A673 (cell line): ENCODE measurements at regions not wholly inside any gene's neighbourhood (a gene's known extent, or its start where the extent isn't known, plus 50 kb on each side); places are given as distances from the start of the nearest gene placed in this dataset.
A peak's percentile ranks its signal among the peaks of the same experiment; 100 is the strongest.

ENCODE experiments used
- BruUV-seq: library from RNA; stranded (reverse); fragments of 400-500 nt; replicated peaks from 2 replicates; lab custom pipeline; 2021; lab: Mats Ljungman, UMichigan
- CTCF ChIA-PET: fragments of 300-600 bp; sonication (Branson Sonifier 250); formaldehyde crosslinking; loops from one replicate; lab custom pipeline; 2022; ENCODE audit warnings: antibody characterized with exemption; lab: Charles Lee
- POLR2A ChIA-PET: fragments of 300-600 bp; sonication (Branson Sonifier 250); formaldehyde crosslinking; loops from one replicate; lab custom pipeline; 2022; ENCODE audit warnings: antibody characterized with exemption; ENCODE audit not compliant: low non-redundant PET; lab: Charles Lee
- DNase-seq: peaks from one replicate; pipeline ENCODE4 v3.0.0-alpha.2; 2015; ENCODE audit warnings: low spot score
- H3K27ac ChIP-seq: fragments of 200-600 bp; sonication (generic); 2 replicates; pipeline ENCODE4 v1.5.1; 2016; ENCODE audit warnings: mixed run types, low read depth, mild to moderate bottlenecking, mixed read lengths, antibody characterized with exemption, low read length; ENCODE audit not compliant: poor library complexity, severe bottlenecking
- H3K27me3 ChIP-seq: fragments of 200-600 bp; sonication (generic); replicated peaks from 2 replicates; pipeline ENCODE4 v1.6.1; 2017; ENCODE audit warnings: mixed run types, low read depth, mild to moderate bottlenecking, mixed read lengths, antibody characterized with exemption, low read length; ENCODE audit not compliant: insufficient read depth, poor library complexity
- H3K36me3 ChIP-seq: fragments of 200-600 bp; sonication (generic); 2 replicates; pipeline ENCODE4 v1.6.1; 2016; ENCODE audit warnings: mixed run types, mild to moderate bottlenecking, mixed read lengths, antibody characterized with exemption, low read length; ENCODE audit not compliant: insufficient read depth, poor library complexity, severe bottlenecking
- H3K4me1 ChIP-seq: fragments of 200-600 bp; sonication (generic); 2 replicates; pipeline ENCODE4 v1.6.1; 2017; ENCODE audit warnings: mixed run types, mild to moderate bottlenecking, mixed read lengths, antibody characterized with exemption, low read length; ENCODE audit not compliant: insufficient read depth, poor library complexity, severe bottlenecking
- H3K4me3 ChIP-seq: fragments of 200-600 bp; sonication (generic); 2 replicates; pipeline ENCODE4 v1.5.1; 2016; ENCODE audit warnings: low read depth, mixed run types, mild to moderate bottlenecking, mixed read lengths, low read length; ENCODE audit not compliant: poor library complexity, severe bottlenecking
- H3K9me3 ChIP-seq: fragments of 200-600 bp; sonication (generic); 2 replicates; pipeline ENCODE4 v1.6.1; 2016; ENCODE audit warnings: mixed run types, low read depth, mild to moderate bottlenecking, mixed read lengths, antibody characterized with exemption, low read length; ENCODE audit not compliant: poor library complexity, severe bottlenecking
- CTCF ChIP-seq: fragments of 300-800, 200-600 bp; sonication (generic); conservative IDR thresholded peaks from 2 replicates; pipeline ENCODE4 v1.5.1; 2017; ENCODE audit warnings: low read depth, mild to moderate bottlenecking, antibody characterized with exemption, low read length, moderate library complexity, mixed read lengths
- EZH2 ChIP-seq: fragments of 200-600 bp; sonication (generic); IDR thresholded peaks from 2 replicates; pipeline ENCODE4 v1.6.1; 2017; ENCODE audit warnings: borderline replicate concordance, low read depth, mild to moderate bottlenecking, mixed read lengths, antibody characterized with exemption, low read length; ENCODE audit not compliant: poor library complexity, severe bottlenecking
- intact Hi-C: fragments of 100-400 bp; cut with micrococcal nuclease; formaldehyde crosslinking; loops from one replicate; pipeline ENCODE4 v1.10.0; 2022; ENCODE audit not compliant: unreplicated experiment

- no peak overlapping the region for H3K27ac ChIP-seq
- POLR2A ChIA-PET, result no interaction called here
- CTCF ChIA-PET, result no interaction called here
- peak; percentile 2 for DNase-seq
- TF ChIP-seq CTCF (no peak), EZH2 (no peak)
- intact Hi-C loops, result no loop called here
- H3K36me3 ChIP-seq, result no peaks in the 10 kb centered on the region
- no peaks in the 10 kb centered on the region for H3K9me3 ChIP-seq
- H3K27me3 ChIP-seq, result no peaks in the 10 kb centered on the region
- no peak overlapping the region for H3K4me3 ChIP-seq
- no TSS peak for BruUV-seq
- no peaks in the 10 kb centered on the region for H3K4me1 ChIP-seq
Observed at GRCh38 chr5:89213573-89213972, 330.6 kb upstream of the MEF2C start.

- no peak overlapping the region for H3K27ac ChIP-seq
- DNase-seq, result no peak
Observed at GRCh38 chr5:89211836-89212235, 328.9 kb upstream of the MEF2C start.

GRCh38 chr5:89208811-89209210, 325.8 kb upstream of the MEF2C start:
- TF ChIP-seq EZH2 (no peak), CTCF (no peak)
- DNase-seq, result no peak
- H3K36me3 ChIP-seq, result no peaks in the 10 kb centered on the region
- CTCF ChIA-PET, result no interaction called here
- no peaks in the 10 kb centered on the region for H3K9me3 ChIP-seq
- no TSS peak for BruUV-seq
- no peaks in the 10 kb centered on the region for H3K4me1 ChIP-seq
- no peak overlapping the region for H3K27ac ChIP-seq
- H3K27me3 ChIP-seq, result no peaks in the 10 kb centered on the region
- POLR2A ChIA-PET, result no interaction called here
- intact Hi-C loops, result no loop called here
- no peak overlapping the region for H3K4me3 ChIP-seq

More at GRCh38 chr5:89211836-89212235, 328.9 kb upstream of the MEF2C start:
- TF ChIP-seq EZH2, result no peak
- no peak for TF ChIP-seq CTCF
- CTCF ChIA-PET, result no interaction called here
- Histone ChIP-seq H3K27me3 (no peaks in the 10 kb centered on the region), H3K4me3 (no peak overlapping the region), H3K4me1 (no peaks in the 10 kb centered on the region), H3K9me3 (no peaks in the 10 kb centered on the region), H3K36me3 (no peaks in the 10 kb centered on the region)
- intact Hi-C loops, result no loop called here
- no TSS peak for BruUV-seq
- POLR2A ChIA-PET, result no interaction called here
